HL-60 (cell line): ENCODE measurements at regions not wholly inside any gene's neighbourhood (a gene's known extent, or its start where the extent isn't known, plus 50 kb on each side); places are given as distances from the start of the nearest gene placed in this dataset.

ENCODE experiments used
- CTCF ChIP-seq: IDR thresholded peaks from one replicate; pipeline ENCODE4 v1.5.1; 2011; ENCODE audit warnings: low read length, control low read depth, inconsistent platforms; ENCODE audit not compliant: insufficient read depth
- GABPA ChIP-seq: IDR thresholded peaks from 2 replicates; pipeline ENCODE4 v1.6.1; 2012; ENCODE audit warnings: low read depth
- REST ChIP-seq: IDR thresholded peaks from 2 replicates; pipeline ENCODE4 v1.6.1; 2012; ENCODE audit warnings: low read depth; ENCODE audit not compliant: insufficient replicate concordance
- SPI1 ChIP-seq: IDR thresholded peaks from 2 replicates; pipeline ENCODE4 v1.6.1; 2012; ENCODE audit warnings: low read depth, mild to moderate bottlenecking, borderline replicate concordance

DNA sequence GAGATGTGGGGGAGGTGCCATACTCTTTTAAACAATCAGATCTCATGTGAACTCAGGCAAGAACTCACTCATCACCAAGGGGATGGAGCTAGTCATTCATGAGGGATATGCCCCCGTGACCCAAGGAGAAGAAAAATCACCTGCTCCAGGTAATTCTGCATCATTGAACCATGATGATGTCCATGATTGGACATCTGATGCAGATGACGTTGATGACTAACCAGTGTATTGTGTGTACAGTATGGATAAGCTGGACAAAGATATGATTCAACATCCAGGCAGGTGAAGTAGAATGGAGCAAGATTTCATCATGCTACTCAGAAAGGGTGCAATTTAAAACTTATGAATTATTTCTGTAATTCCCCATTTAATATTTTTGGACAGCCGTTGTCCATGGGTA, 286.4 kb upstream of the SMIM31 start:
- TF ChIP-seq CTCF (no peak), GABPA (no peak), SPI1 (no peak), REST (no peak)
